Neural cell (in vitro differentiated cells): ENCODE measurements at regions not wholly inside any gene's neighbourhood (a gene's known extent, or its start where the extent isn't known, plus 50 kb on each side); places are given as distances from the start of the nearest gene placed in this dataset.

Experiments
- EP300 ChIP-seq: fragments of 450-650 bp; conservative IDR thresholded peaks from 2 replicates; pipeline ENCODE4 v1.6.1; 2014; ENCODE audit warnings: antibody characterized with exemption, mild to moderate bottlenecking, moderate library complexity; ENCODE audit not compliant: poor library complexity, severe bottlenecking
- EZH2 ChIP-seq: fragments of 200-600, 300-800 bp; shearing (Covaris generic), sonication (generic); IDR thresholded peaks from 2 replicates; pipeline ENCODE4 v1.6.1; 2014; ENCODE audit warnings: antibody characterized with exemption, low read length, borderline replicate concordance, mild to moderate bottlenecking; ENCODE audit not compliant: insufficient read depth, poor library complexity, severe bottlenecking
- POLR2AphosphoS5 ChIP-seq: IDR thresholded peaks from 2 replicates; pipeline ENCODE4 v1.6.1; 2012
- TAF1 ChIP-seq: IDR thresholded peaks from 2 replicates; pipeline ENCODE4 v1.6.1; 2012; ENCODE audit warnings: low read depth
- TF ChIP-seq, protein P1 (sequence below): fragments of 450-650 bp; IDR thresholded peaks from 2 replicates; pipeline ENCODE4 v1.5.1; 2014; ENCODE audit warnings: antibody characterized with exemption, mild to moderate bottlenecking, moderate library complexity; ENCODE audit not compliant: poor library complexity, severe bottlenecking
- TF ChIP-seq, protein P2 (sequence below): IDR thresholded peaks from 2 replicates; pipeline ENCODE4 v1.6.1; 2012; ENCODE audit warnings: borderline replicate concordance

GRCh38 chr3:10761583-10761982 is 54.4 kb upstream of the SLC6A11 start:
- TF ChIP-seq TAF1 (no peak), EZH2 (no peak), EP300 (peak; percentile 87), POLR2AphosphoS5 (peak; percentile 79)
- TF ChIP-seq, protein P1, sequence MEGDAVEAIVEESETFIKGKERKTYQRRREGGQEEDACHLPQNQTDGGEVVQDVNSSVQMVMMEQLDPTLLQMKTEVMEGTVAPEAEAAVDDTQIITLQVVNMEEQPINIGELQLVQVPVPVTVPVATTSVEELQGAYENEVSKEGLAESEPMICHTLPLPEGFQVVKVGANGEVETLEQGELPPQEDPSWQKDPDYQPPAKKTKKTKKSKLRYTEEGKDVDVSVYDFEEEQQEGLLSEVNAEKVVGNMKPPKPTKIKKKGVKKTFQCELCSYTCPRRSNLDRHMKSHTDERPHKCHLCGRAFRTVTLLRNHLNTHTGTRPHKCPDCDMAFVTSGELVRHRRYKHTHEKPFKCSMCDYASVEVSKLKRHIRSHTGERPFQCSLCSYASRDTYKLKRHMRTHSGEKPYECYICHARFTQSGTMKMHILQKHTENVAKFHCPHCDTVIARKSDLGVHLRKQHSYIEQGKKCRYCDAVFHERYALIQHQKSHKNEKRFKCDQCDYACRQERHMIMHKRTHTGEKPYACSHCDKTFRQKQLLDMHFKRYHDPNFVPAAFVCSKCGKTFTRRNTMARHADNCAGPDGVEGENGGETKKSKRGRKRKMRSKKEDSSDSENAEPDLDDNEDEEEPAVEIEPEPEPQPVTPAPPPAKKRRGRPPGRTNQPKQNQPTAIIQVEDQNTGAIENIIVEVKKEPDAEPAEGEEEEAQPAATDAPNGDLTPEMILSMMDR, result no peak
- TF ChIP-seq, protein P2, sequence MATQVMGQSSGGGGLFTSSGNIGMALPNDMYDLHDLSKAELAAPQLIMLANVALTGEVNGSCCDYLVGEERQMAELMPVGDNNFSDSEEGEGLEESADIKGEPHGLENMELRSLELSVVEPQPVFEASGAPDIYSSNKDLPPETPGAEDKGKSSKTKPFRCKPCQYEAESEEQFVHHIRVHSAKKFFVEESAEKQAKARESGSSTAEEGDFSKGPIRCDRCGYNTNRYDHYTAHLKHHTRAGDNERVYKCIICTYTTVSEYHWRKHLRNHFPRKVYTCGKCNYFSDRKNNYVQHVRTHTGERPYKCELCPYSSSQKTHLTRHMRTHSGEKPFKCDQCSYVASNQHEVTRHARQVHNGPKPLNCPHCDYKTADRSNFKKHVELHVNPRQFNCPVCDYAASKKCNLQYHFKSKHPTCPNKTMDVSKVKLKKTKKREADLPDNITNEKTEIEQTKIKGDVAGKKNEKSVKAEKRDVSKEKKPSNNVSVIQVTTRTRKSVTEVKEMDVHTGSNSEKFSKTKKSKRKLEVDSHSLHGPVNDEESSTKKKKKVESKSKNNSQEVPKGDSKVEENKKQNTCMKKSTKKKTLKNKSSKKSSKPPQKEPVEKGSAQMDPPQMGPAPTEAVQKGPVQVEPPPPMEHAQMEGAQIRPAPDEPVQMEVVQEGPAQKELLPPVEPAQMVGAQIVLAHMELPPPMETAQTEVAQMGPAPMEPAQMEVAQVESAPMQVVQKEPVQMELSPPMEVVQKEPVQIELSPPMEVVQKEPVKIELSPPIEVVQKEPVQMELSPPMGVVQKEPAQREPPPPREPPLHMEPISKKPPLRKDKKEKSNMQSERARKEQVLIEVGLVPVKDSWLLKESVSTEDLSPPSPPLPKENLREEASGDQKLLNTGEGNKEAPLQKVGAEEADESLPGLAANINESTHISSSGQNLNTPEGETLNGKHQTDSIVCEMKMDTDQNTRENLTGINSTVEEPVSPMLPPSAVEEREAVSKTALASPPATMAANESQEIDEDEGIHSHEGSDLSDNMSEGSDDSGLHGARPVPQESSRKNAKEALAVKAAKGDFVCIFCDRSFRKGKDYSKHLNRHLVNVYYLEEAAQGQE, result no peak
